GM23338 (cell line): ENCODE measurements at regions not wholly inside any gene's neighbourhood (a gene's known extent, or its start where the extent isn't known, plus 50 kb on each side); places are given as distances from the start of the nearest gene placed in this dataset.

Source experiments
- ATAC-seq: fragments of 200-7000 bp; cut with Tn5 transposase; 3 replicates; pipeline ENCODE4 v1.9.1; 2020
- DNase-seq: peaks from one replicate; pipeline ENCODE4 v3.0.0-alpha.2; 2015; ENCODE audit warnings: low spot score
- H2AFZ ChIP-seq: fragments of 200-600 bp; sonication (generic); 2 replicates; pipeline ENCODE4 v1.8.0; 2016; ENCODE audit warnings: antibody characterized with exemption, mild to moderate bottlenecking, moderate library complexity
- H3F3A ChIP-seq: fragments of 200-600 bp; sonication (generic); replicated peaks from 2 replicates; pipeline ENCODE4 v1.8.0; 2017; ENCODE audit warnings: antibody characterized with exemption, mixed run types, low read depth
- H3K27ac ChIP-seq: fragments of 200-600 bp; sonication (generic); 2 replicates; pipeline ENCODE4 v1.6.1; 2016; ENCODE audit warnings: low read depth
- H3K27me3 ChIP-seq: fragments of 200-600 bp; sonication (generic); 2 replicates; pipeline ENCODE4 v1.8.0; 2016; ENCODE audit warnings: mild to moderate bottlenecking, mixed run types, moderate library complexity; ENCODE audit not compliant: insufficient read depth
- H3K36me3 ChIP-seq: fragments of 200-600 bp; sonication (generic); 2 replicates; pipeline ENCODE4 v1.8.0; 2016; ENCODE audit warnings: mild to moderate bottlenecking; ENCODE audit not compliant: insufficient read depth
- H3K4me1 ChIP-seq: fragments of 200-600 bp; sonication (generic); 2 replicates; pipeline ENCODE4 v1.8.0; 2016; ENCODE audit warnings: mild to moderate bottlenecking, moderate library complexity; ENCODE audit not compliant: insufficient read depth
- H3K4me2 ChIP-seq: fragments of 200-600 bp; sonication (generic); 2 replicates; pipeline ENCODE4 v1.7.1; 2017; ENCODE audit warnings: mixed run types
- H3K4me3 ChIP-seq: fragments of 200-600 bp; sonication (generic); 2 replicates; pipeline ENCODE4 v1.6.1; 2016; ENCODE audit warnings: mixed run types
- H3K79me2 ChIP-seq: fragments of 200-600 bp; sonication (generic); replicated peaks from 2 replicates; pipeline ENCODE4 v1.8.0; 2017; ENCODE audit warnings: mild to moderate bottlenecking; ENCODE audit not compliant: insufficient read depth
- H3K9me2 ChIP-seq: fragments of 200-600 bp; sonication (generic); 2 replicates; pipeline ENCODE4 v1.8.0; 2017; ENCODE audit not compliant: insufficient read depth
- H4K20me1 ChIP-seq: fragments of 200-600 bp; sonication (generic); replicated peaks from 2 replicates; pipeline ENCODE4 v1.8.0; 2017; ENCODE audit warnings: mild to moderate bottlenecking; ENCODE audit not compliant: insufficient read depth
- H3K27ac Mint-ChIP-seq: 2 replicates; pipeline ENCODE4 v1.8.0; 2020; ENCODE audit warnings: inconsistent platforms, mild to moderate bottlenecking, moderate library complexity, mixed read lengths
- H3K27me3 Mint-ChIP-seq: 3 replicates; pipeline ENCODE4 v1.8.0; 2022; ENCODE audit warnings: low read depth, mild to moderate bottlenecking, moderate library complexity, mixed read lengths, inconsistent platforms; ENCODE audit not compliant: insufficient read depth, poor library complexity
- H3K36me3 Mint-ChIP-seq: 3 replicates; pipeline ENCODE4 v1.8.0; 2021; ENCODE audit warnings: low read depth, mild to moderate bottlenecking, inconsistent platforms, moderate library complexity, mixed read lengths
- H3K4me1 Mint-ChIP-seq: 3 replicates; pipeline ENCODE4 v1.8.0; 2020; ENCODE audit warnings: mild to moderate bottlenecking, inconsistent platforms, mixed read lengths
- H3K4me3 Mint-ChIP-seq: 3 replicates; pipeline ENCODE4 v1.8.0; 2021; ENCODE audit warnings: moderate library complexity, mild to moderate bottlenecking, inconsistent platforms, mixed read lengths
- H3K9me3 Mint-ChIP-seq: 3 replicates; pipeline ENCODE4 v1.8.0; 2020; ENCODE audit warnings: moderate library complexity, mild to moderate bottlenecking, inconsistent platforms, mixed read lengths
- CREB1 ChIP-seq: fragments of 250-450 bp; sonication (Bioruptor Pico); IDR thresholded peaks from 2 replicates; pipeline ENCODE4 v1.5.0; 2020; ENCODE audit warnings: low read depth, mild to moderate bottlenecking, moderate library complexity
- CTCF ChIP-seq, 2 experiments: fragments of 200-600 bp in 1 of 2; sonication (generic) in 1 of 2; conservative IDR thresholded peaks; 2 replicates each; pipeline versions ENCODE4 v1.5.1 to v1.6.1; 2016 to 2017; ENCODE audit warnings: antibody characterized with exemption in 2 of 2, low read depth in 2 of 2, mild to moderate bottlenecking in 2 of 2, moderate library complexity in 1 of 2
- ETS1 ChIP-seq: IDR thresholded peaks from 2 replicates; pipeline ENCODE4 v1.6.1; 2016; ENCODE audit warnings: antibody characterized with exemption
- EZH2 ChIP-seq: fragments of 200-600 bp; sonication (generic); IDR thresholded peaks from one replicate; pipeline ENCODE4 v1.8.0; 2017; ENCODE audit warnings: antibody characterized with exemption, mild to moderate bottlenecking, low read depth; ENCODE audit not compliant: unreplicated experiment
- EZH2phosphoT487 ChIP-seq: fragments of 200-600 bp; sonication (generic); IDR thresholded peaks from one replicate; pipeline ENCODE4 v1.8.1; 2018; ENCODE audit warnings: antibody characterized with exemption; ENCODE audit not compliant: unreplicated experiment
- JUNB ChIP-seq: IDR thresholded peaks from one replicate; pipeline ENCODE4 v1.6.1; 2016; ENCODE audit warnings: antibody characterized with exemption; ENCODE audit not compliant: unreplicated experiment
- NANOG ChIP-seq: IDR thresholded peaks from 2 replicates; pipeline ENCODE4 v1.6.1; 2016; ENCODE audit warnings: antibody characterized with exemption, borderline replicate concordance
- POLR2AphosphoS5 ChIP-seq: IDR thresholded peaks from 2 replicates; pipeline ENCODE4 v1.6.1; 2016; ENCODE audit warnings: antibody characterized with exemption, low read depth
- REST ChIP-seq: IDR thresholded peaks from one replicate; pipeline ENCODE4 v1.6.1; 2018; ENCODE audit warnings: antibody characterized with exemption; ENCODE audit not compliant: unreplicated experiment
- STAT1 ChIP-seq: IDR thresholded peaks from one replicate; pipeline ENCODE4 v1.6.1; 2016; ENCODE audit warnings: antibody characterized with exemption; ENCODE audit not compliant: unreplicated experiment
- ZNF114 ChIP-seq: fragments of 250-450 bp; sonication (Bioruptor Pico); IDR thresholded peaks from 2 replicates; pipeline ENCODE4 v1.5.0; 2020; ENCODE audit warnings: mild to moderate bottlenecking, moderate library complexity
- ZNF331 ChIP-seq: fragments of 250-450 bp; sonication (Bioruptor Pico); IDR thresholded peaks from 2 replicates; pipeline ENCODE4 v1.5.0; 2020; ENCODE audit warnings: low read depth, mild to moderate bottlenecking, moderate library complexity
- ZNF462 ChIP-seq: fragments of 250-450 bp; sonication (Bioruptor Pico); IDR thresholded peaks from 2 replicates; pipeline ENCODE4 v1.5.0; 2020; ENCODE audit warnings: mild to moderate bottlenecking, moderate library complexity

- H3K36me3 ChIP-seq = no peaks in the 10 kb centered on the region
- H3K4me3 ChIP-seq = no peak overlapping the region
- no peaks in the 10 kb centered on the region for H3F3A ChIP-seq
- H4K20me1 ChIP-seq = no peaks in the 10 kb centered on the region
- H2AFZ ChIP-seq = no peak overlapping the region
- DNase-seq (no peak), ATAC-seq (no peak)
- Mint-ChIP-seq H3K36me3 (no peaks in the 10 kb centered on the region), H3K4me1 (no peaks in the 10 kb centered on the region), H3K9me3 (no peaks in the 10 kb centered on the region; the same call in 2 of the 3 replicates), H3K27ac (no peak overlapping the region), H3K4me3 (no peak overlapping the region), H3K27me3 (peaks cover 4% of the 10 kb centered on the region)
- no peaks in the 10 kb centered on the region for H3K79me2 ChIP-seq
- no peak overlapping the region for H3K27ac ChIP-seq
- no peaks in the 10 kb centered on the region for H3K27me3 ChIP-seq
- no peaks in the 10 kb centered on the region for H3K9me2 ChIP-seq
- TF ChIP-seq NANOG (no peak), CTCF (conservative IDR thresholded peaks at IDR 0.05; ENCODE audit: low read depth in 2 of 2) (no peak), ZNF331 (no peak), POLR2AphosphoS5 (no peak), ZNF114 (CRISPR knock-in tag) (no peak), EZH2 (no peak), JUNB (no peak), REST (no peak), EZH2phosphoT487 (no peak), CREB1 (CRISPR knock-in tag) (no peak), STAT1 (no peak), ETS1 (no peak), ZNF462 (no peak)
- H3K4me2 ChIP-seq = no peak overlapping the region
- no peaks in the 10 kb centered on the region for H3K4me1 ChIP-seq
Measured at GRCh38 chr6:67757465-67758033, 877.5 kb upstream of the ADGRB3 start.
